GM08714 (cell line): ENCODE measurements at regions not wholly inside any gene's neighbourhood (a gene's known extent, or its start where the extent isn't known, plus 50 kb on each side); places are given as distances from the start of the nearest gene placed in this dataset.

ENCODE experiments used
- H3K4me3 ChIP-seq: fragments of 200-500 bp; sonication (Bioruptor generic); 2 replicates; pipeline ENCODE4 v1.5.1; 2014; ENCODE audit warnings: mild to moderate bottlenecking, low read length, inconsistent platforms
- ZNF274 ChIP-seq: IDR thresholded peaks from 2 replicates; pipeline ENCODE4 v1.6.1; 2012; ENCODE audit warnings: mild to moderate bottlenecking, low read depth, low read length

DNA sequence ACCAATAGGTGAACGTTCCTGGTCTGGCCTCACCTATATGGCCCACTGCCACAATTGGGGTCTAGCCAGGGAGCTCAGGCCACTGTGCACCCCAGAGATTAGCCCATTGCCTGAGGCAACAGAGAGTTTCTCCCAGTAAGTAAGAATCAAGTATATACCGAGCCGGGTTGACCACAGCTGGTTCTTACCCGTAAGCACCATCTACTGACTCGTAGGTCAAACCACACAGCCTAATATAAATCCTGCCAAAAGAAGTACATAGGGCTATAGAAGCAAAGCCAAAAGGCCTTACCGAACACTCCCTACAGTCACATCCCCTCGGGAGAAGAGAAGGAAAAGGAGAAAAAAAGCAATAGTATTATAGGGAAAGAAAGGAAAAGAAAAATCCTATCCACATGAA lies 463.6 kb upstream of the GJE1 start:
- TF ChIP-seq ZNF274, result no peak
- no peak overlapping the region for H3K4me3 ChIP-seq

DNA sequence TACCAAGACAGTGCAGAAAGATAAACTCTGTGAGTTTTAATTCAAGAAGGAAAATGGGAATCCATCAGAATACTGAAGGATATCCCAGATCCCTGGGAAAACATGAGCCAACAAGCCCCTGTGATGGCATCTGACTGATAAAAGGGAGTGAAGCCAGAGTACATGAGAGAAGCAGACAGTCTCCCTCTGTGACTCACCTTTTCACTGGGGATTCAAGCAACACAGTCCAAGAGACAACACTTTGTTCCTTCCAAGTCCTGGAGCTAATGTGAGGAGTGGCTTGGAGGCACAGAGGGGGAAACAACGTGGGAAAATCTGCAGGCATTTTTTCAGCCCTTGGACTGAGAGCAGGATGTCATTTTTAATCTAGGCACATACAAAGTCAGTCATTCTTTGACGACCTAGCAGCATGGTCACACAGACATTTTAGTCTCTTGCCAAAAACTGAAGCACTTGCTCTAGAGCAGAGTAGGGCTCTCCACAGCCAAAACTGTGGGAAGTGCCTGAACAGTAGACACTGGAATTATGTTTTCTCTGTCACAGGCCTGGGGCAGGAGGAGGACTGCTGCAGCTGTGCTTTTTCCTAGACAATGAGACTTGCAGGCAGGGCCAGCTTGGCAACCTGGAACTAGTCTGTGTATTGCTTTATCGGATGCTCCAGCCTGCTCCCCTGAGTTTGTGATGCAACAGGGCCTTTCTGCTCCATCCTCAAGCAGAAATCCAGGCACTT lies 465.0 kb upstream of the GJE1 start:
- no peak overlapping the region for H3K4me3 ChIP-seq
- TF ChIP-seq ZNF274, result no peak

DNA sequence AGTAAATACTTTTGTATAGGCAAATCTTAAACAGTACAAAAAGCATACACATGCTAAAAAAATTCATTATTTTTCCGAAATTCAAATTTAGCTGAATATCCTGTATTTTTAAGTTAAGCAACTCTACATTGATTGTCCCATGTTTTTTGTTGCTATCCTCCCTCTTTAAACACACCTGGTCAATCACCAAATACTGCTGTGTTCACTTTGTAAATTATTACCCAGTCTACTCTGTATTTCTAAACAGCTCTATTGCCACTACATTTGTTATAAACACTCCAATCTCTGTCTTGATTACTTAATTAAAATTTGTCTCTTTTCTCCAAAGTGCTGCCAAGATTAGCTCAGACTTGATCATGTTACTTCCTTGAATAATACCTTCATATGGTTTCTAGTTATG lies 466.5 kb upstream of the GJE1 start:
- H3K4me3 ChIP-seq, result no peak overlapping the region
- no peak for TF ChIP-seq ZNF274

DNA sequence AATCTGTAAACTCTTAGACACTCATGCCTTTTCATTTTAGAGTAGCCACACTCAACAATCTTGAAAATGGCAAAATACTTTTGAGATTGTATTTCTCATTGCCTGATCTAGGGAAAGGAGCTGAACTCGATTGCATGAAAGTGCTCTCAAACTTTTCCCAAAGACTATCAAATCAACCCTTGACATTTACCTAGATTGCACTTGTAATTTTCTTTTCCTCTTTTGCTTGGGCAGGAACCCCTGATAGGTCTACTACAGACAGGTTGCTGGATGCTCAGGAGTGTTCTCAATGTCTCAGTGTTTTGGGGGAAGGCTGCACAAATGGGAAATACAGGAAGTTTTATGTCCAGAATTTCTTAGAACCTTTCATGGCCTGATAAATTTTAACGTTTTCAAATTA lies 468.0 kb upstream of the GJE1 start:
- no peak for TF ChIP-seq ZNF274

DNA sequence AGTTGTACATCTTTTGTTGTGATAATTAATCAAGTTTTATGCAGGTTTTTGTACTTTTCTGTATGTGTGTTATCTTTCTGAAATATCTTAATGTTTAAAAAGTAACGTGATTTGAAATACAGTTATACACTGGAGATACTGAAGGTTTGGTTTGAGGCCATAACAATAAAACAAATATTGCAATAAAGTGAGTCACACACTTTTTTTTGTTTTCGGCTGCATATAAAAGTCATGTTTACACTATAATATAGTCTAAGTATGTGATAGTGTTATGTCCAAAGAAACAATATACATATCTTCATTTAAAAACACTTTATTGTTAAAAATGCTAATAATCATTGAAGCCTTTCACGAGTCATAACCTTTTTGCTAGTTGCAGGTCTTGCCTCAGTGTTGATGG lies 473.1 kb upstream of the GJE1 start:
- no peak for TF ChIP-seq ZNF274
- H3K4me3 ChIP-seq, result no peak overlapping the region

More for the DNA sequence above, 468.0 kb upstream of the GJE1 start:
- no peak overlapping the region for H3K4me3 ChIP-seq

DNA sequence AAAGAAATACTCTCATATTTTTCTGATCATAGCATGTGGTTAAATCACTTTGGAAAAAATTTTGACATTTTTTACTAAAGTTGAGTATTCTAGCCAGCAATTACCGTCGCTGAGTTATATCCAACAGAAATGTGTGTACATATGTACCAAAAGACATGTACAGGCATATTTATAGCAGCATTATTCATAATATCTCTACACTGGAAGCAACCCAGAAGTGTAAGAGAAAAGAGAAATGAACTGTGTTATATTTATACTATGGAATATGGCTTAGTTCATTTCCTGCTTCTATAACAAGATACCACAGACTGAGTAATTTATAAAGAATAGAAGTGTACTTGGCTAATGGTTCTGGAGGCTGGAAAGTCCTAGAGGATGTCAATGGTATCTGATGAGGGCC lies 474.0 kb upstream of the GJE1 start:
- no peak for TF ChIP-seq ZNF274
- no peak overlapping the region for H3K4me3 ChIP-seq

DNA sequence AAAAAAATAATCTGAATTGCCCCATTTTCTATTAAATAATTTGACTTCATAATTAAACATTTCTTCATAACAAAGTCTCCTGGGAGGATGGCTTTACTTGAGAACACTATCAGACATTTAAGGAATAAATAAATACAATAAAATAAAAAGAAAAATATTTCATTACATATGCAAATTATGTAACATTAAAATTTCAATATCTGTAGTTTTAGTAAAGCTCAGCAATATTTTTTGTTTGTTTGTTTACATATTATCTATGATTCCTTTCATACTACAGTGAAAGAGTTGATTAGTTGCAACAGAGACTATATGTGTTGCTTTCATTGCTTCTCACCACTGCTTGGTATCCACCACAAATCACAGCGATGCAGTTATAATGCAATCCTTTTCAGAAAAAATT lies 474.9 kb upstream of the GJE1 start:
- H3K4me3 ChIP-seq, result no peak overlapping the region
- TF ChIP-seq ZNF274, result no peak

DNA sequence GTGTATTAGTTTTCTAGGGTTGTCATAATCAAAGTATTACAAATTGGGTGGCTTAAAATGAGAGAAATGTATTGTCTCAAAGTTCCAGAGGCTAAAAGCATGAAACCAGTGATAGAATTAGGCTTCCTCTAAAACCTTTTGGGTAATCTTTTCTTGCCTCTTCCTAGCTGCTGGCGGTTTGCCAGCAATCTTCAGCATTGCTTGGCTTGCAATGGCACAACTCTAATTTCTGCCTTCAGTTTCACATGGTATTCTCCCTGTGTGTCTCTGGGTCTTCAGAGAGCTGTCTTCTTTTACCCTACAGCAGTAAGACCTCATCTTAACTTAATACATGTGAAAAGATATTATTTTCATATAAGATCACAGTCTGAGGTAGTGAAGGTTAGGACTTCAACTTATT lies 479.1 kb upstream of the GJE1 start:
- no peak for TF ChIP-seq ZNF274

DNA sequence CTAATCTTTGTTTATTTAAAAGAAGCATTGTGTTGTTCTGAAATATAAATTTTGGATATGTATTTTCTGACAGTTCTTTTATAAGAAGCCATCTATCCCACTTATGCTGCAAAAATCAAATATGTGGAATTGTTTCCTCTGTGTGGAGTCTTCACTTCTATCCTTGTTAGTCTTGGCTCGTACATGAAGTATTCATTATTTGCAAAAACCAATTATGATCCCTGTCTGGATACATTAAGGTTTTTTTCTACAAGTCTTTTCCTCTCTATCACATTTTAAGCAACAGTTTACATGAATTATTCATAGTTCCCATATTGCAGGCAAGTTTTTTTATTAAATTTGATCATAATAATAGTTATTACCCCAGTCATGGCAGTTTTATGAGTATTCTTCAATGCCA lies 490.8 kb upstream of the GJE1 start:
- no peak for TF ChIP-seq ZNF274
- H3K4me3 ChIP-seq, result no peak overlapping the region

More for the DNA sequence above, 479.1 kb upstream of the GJE1 start:
- H3K4me3 ChIP-seq, result no peak overlapping the region

DNA sequence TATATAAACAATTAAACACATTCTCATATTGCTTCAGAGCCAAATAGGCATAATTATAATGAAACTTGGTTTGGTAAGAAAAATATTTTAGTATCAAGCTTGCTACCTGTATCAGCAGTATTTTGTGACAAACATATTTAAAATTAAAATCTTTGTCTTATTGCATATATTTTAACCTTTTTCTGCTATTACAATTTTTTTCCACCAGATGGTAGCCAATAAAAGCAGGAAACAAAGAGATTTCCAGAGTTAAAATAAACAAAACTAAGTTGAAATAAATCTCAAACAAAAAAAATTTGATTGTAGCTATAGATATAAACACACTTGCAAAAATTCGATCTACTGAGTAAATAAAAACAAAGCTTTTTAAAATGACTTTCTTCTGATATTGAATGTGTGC lies 491.3 kb upstream of the GJE1 start:
- no peak for TF ChIP-seq ZNF274
- H3K4me3 ChIP-seq, result no peak overlapping the region

DNA sequence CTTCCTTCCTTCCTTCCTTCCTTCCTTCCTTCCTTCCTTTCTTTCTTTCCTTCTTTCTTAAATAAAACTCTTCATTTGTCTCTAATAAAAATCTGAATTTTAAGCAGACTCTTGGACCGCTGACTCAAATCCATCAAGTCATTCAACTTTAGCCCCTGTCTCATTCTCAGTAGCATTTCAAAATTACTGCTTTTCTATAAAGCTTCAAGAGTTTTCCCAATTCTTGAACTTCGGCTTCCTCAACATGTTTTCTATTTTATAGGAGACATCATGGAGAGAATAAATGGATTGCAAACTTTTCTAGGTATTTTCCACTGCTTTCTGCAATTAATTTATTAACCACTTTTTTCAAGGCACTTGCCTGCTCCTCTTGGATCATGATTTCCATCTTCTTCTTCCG lies 497.1 kb upstream of the GJE1 start:
- H3K4me3 ChIP-seq, result no peak overlapping the region
- no peak for TF ChIP-seq ZNF274

DNA sequence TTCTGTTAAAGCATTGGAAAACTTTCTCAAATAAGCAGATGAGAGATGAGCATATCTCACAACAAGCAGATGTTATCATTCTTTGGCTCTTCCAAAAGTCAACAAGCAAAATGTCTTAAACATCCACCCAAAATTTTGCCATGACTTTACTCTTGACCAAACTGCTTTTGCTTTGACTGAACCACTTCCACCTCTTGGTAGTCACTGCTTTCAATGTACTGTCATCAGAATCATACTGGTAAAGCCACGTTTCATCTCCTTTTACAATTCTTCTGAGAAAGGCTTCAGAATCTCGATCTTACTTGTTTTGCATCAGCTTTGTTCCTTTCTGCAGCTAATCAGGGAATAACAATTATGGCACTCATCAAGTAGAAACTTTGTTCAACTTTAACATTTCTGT lies 498.5 kb upstream of the GJE1 start:
- H3K4me3 ChIP-seq, result no peak overlapping the region
- TF ChIP-seq ZNF274, result no peak

DNA sequence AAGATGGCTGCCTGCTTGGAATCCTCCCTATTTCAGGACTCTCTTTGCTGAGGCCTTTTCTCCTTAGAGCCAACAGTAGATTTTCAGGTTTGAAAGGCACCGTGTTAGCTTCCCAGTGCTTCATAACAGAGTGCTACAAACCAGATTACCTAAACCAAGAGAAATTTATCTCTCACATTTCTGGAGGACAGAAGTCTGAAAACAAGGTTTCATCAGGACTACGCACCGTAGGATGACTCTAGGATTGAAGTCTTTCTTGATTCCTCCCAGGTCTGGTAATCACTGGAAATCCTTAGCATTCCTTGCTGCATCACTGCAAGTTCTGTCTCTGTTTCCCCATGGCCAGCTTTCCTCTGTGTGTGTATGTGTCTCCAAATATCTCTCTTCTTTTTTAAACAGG lies 508.4 kb upstream of the GJE1 start:
- H3K4me3 ChIP-seq, result no peak overlapping the region
- TF ChIP-seq ZNF274, result no peak

DNA sequence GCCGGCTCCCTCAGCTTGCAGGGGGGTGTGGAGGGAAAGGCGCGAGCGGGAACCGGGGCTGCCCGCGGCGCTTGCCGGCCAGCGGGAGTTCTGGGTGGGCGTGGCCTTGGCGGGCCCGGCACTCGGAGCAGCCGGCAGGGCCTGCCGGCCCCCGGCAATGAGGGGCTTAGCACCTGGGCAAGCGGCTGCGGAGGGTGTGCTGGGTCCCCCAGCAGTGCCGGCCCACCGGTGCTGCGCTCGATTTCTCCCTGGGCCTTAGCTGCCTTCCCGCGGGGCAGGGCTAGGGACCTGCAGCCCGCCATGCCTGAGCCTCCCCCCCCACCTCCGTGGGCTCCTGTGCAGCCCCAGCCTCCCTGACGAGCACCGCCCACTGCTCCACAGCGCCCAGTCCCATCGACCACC lies 514.5 kb upstream of the GJE1 start:
- no peak for TF ChIP-seq ZNF274
- H3K4me3 ChIP-seq, result no peak overlapping the region

DNA sequence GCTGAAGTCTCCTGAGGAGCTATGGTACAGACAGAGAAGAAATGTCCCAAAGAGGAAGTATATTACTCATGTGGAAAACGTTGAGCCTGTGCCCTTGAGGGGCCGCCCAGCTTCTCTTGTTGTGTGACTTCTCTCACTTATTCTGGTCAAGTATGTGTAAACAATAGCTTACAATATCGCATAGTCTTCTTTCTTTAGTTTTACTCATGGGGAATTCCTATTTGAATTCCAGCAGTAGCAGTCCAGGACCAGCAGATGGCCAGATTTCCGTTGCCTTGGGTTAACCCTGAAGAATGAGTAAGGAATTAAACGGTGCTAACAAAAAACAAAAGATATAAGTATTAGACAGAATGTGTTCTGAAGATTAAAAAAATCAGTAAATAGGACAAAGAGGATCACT lies 522.0 kb upstream of the GJE1 start:
- no peak for TF ChIP-seq ZNF274
- H3K4me3 ChIP-seq, result no peak overlapping the region

DNA sequence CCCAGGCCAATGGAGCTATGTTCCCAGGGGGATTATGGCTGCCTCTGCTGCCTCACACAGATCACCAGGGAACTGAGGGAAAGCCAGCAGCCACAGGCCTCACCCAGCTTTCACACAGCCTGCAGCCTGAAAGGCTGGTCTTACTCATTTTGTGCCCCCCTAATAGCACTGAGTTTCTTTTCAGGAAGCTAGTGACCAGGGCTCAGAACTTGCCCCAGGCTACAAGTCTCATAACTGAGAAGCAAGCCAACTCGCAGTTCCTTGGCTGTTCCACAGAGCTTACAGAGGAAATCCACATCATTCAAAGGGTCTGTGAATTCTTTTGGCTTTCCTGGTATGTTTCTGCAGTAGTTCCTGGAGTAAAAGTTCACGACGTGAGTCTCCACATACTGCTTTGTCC lies 524.8 kb upstream of the GJE1 start:
- no peak overlapping the region for H3K4me3 ChIP-seq
- TF ChIP-seq ZNF274, result no peak
